ENCODE measurements at regions not wholly inside any gene's neighbourhood (a gene's known extent, or its start where the extent isn't known, plus 50 kb on each side); places are given as distances from the start of the nearest gene placed in this dataset.

GRCh38 chr12:85616201-85616600 lies 220.0 kb downstream of the RASSF9 start:
- Mint-ChIP-seq H3K4me1 (peaks cover 3% of the 10 kb centered on the region), H3K27me3 (ENCODE audit: low read depth) (no peaks in the 10 kb centered on the region), H3K4me3 (no peak overlapping the region), H3K36me3 (ENCODE audit: low read depth) (no peaks in the 10 kb centered on the region), H3K9me3 (no peaks in the 10 kb centered on the region), H3K27ac (ENCODE audit: unreplicated experiment) (no peak overlapping the region)
- no peak for DNase-seq (ENCODE audit: low read depth, low spot score)
- TF ChIP-seq CTCF (conservative IDR thresholded peaks at IDR 0.05) = no peak

- H3K4me1 Mint-ChIP-seq = peaks cover 7% of the 10 kb centered on the region
- TF ChIP-seq CTCF (conservative IDR thresholded peaks at IDR 0.05) = no peak
- H3K36me3 Mint-ChIP-seq (ENCODE audit: low read depth) = no peaks in the 10 kb centered on the region
- no peak for DNase-seq (ENCODE audit: low read depth, low spot score)
- H3K4me3 Mint-ChIP-seq = no peak overlapping the region
- H3K27ac Mint-ChIP-seq (ENCODE audit: unreplicated experiment) = no peak overlapping the region
- no peaks in the 10 kb centered on the region for H3K9me3 Mint-ChIP-seq
- H3K27me3 Mint-ChIP-seq (ENCODE audit: low read depth) = no peaks in the 10 kb centered on the region
These were observed 218.7 kb downstream of the RASSF9 start for GRCh38 chr12:85617307-85618091.

- H3K9me3 Mint-ChIP-seq = no peaks in the 10 kb centered on the region
- no peaks in the 10 kb centered on the region for H3K36me3 Mint-ChIP-seq (ENCODE audit: low read depth)
- TF ChIP-seq CTCF (conservative IDR thresholded peaks at IDR 0.05) = no peak
- H3K4me3 Mint-ChIP-seq = no peak overlapping the region
- peak overlapping the region; percentile 91 for H3K27ac Mint-ChIP-seq (ENCODE audit: unreplicated experiment)
- H3K4me1 Mint-ChIP-seq = peaks cover 7% of the 10 kb centered on the region
- no peak for DNase-seq (ENCODE audit: low read depth, low spot score)
- H3K27me3 Mint-ChIP-seq (ENCODE audit: low read depth) = no peaks in the 10 kb centered on the region
These were observed 215.2 kb downstream of the RASSF9 start for GRCh38 chr12:85621041-85621440.

GRCh38 chr12:85623763-85624162 lies 212.4 kb downstream of the RASSF9 start:
- DNase-seq (ENCODE audit: low read depth, low spot score) = no peak
- H3K4me1 Mint-ChIP-seq = peaks cover 7% of the 10 kb centered on the region
- no peak overlapping the region for H3K4me3 Mint-ChIP-seq
- no peak for TF ChIP-seq CTCF (conservative IDR thresholded peaks at IDR 0.05)
- no peaks in the 10 kb centered on the region for H3K36me3 Mint-ChIP-seq (ENCODE audit: low read depth)
- no peaks in the 10 kb centered on the region for H3K9me3 Mint-ChIP-seq
- no peaks in the 10 kb centered on the region for H3K27me3 Mint-ChIP-seq (ENCODE audit: low read depth)
- H3K27ac Mint-ChIP-seq (ENCODE audit: unreplicated experiment) = no peak overlapping the region

- DNase-seq (ENCODE audit: low read depth, low spot score) = no peak
- H3K4me1 Mint-ChIP-seq = peaks cover 7% of the 10 kb centered on the region
- H3K27ac Mint-ChIP-seq (ENCODE audit: unreplicated experiment) = no peak overlapping the region
- TF ChIP-seq CTCF (conservative IDR thresholded peaks at IDR 0.05) = no peak
- H3K27me3 Mint-ChIP-seq (ENCODE audit: low read depth) = no peaks in the 10 kb centered on the region
- no peaks in the 10 kb centered on the region for H3K9me3 Mint-ChIP-seq
- H3K4me3 Mint-ChIP-seq = no peak overlapping the region
- no peaks in the 10 kb centered on the region for H3K36me3 Mint-ChIP-seq (ENCODE audit: low read depth)
These were observed 210.7 kb downstream of the RASSF9 start for GRCh38 chr12:85625467-85625866.
